Peyer's patch (tissue), 4 donors: ENCODE measurements at regions not wholly inside any gene's neighbourhood (a gene's known extent, or its start where the extent isn't known, plus 50 kb on each side); places are given as distances from the start of the nearest gene placed in this dataset.
"Not testable (repeated sequence)": the region's sequence is repeated elsewhere in the genome, so short reads cannot be mapped to it uniquely, and the experiment has no call there.

ENCODE experiments used
- DNase-seq, 3 donors: peaks; one replicate each; pipeline ENCODE4 v3.0.0-alpha.2; 2017 to 2019
- H3K27ac ChIP-seq, 4 donors: fragments of 200-600 bp; sonication (generic); one replicate each; pipeline ENCODE4 v1.5.1; 2016 to 2019
- H3K27me3 ChIP-seq, 2 donors: fragments of 200-600 bp; sonication (generic); one replicate each; pipeline ENCODE4 v1.5.1; 2019
- H3K36me3 ChIP-seq, 3 donors: fragments of 200-600 bp; sonication (generic); one replicate each; pipeline ENCODE4 v1.5.1; 2016 to 2019
- H3K4me1 ChIP-seq, 4 donors: fragments of 200-600 bp; sonication (generic); one replicate each; pipeline ENCODE4 v1.5.1; 2016 to 2019
- H3K4me3 ChIP-seq, 4 donors: fragments of 200-600 bp; sonication (generic); 1 replicate in 3 of 4; 2 replicates in 1 of 4; pipeline ENCODE4 v1.5.1; 2016 to 2019; ENCODE audit warnings: mild to moderate bottlenecking in 1 of 4
- H3K9me3 ChIP-seq, 4 donors: fragments of 200-600 bp; sonication (generic); one replicate each; pipeline ENCODE4 v1.5.1; 2016 to 2019; ENCODE audit warnings: mild to moderate bottlenecking in 1 of 4
- CTCF ChIP-seq, 6 experiments: fragments of 450-650 bp in 4 of 6; fragments of 200-600 bp in 2 of 6; sonication (generic) in 1 of 6; IDR thresholded peaks; one replicate each; pipeline ENCODE4 v1.5.1; 2017 to 2019; ENCODE audit warnings: antibody characterized with exemption in 6 of 6, mild to moderate bottlenecking in 3 of 6, moderate library complexity in 1 of 6
- POLR2A ChIP-seq, 2 donors: fragments of 450-650 bp; IDR thresholded peaks; one replicate each; pipeline ENCODE4 v1.5.1; 2017; ENCODE audit warnings: antibody characterized with exemption in 2 of 2, mild to moderate bottlenecking in 2 of 2, moderate library complexity in 2 of 2

GRCh38 chr9:72440992-72441847, 76.2 kb upstream of the ZFAND5 start:
- H3K36me3 ChIP-seq = no peaks in the 10 kb centered on the region
- TF ChIP-seq CTCF (IDR thresholded peaks at IDR 0.05) (no peak), POLR2A (IDR thresholded peaks at IDR 0.05) (no peak)
- H3K27ac ChIP-seq = no peak overlapping the region
- H3K27me3 ChIP-seq = no peaks in the 10 kb centered on the region
- DNase-seq = no peak
- H3K4me1 ChIP-seq = no peaks in the 10 kb centered on the region
- H3K9me3 ChIP-seq = no peaks in the 10 kb centered on the region
- no peak overlapping the region for H3K4me3 ChIP-seq

GRCh38 chr9:72440378-72440777, 75.4 kb upstream of the ZFAND5 start:
- Histone ChIP-seq H3K9me3 (no peaks in the 10 kb centered on the region), H3K27me3 (no peaks in the 10 kb centered on the region)
- TF ChIP-seq POLR2A (IDR thresholded peaks at IDR 0.05) (no peak), CTCF (IDR thresholded peaks at IDR 0.05) (no peak)

GRCh38 chr9:72433616-72434267, 68.7 kb upstream of the ZFAND5 start:
- H3K36me3 ChIP-seq, H3K4me1 ChIP-seq: not testable (repeated sequence)

More at GRCh38 chr9:72440378-72440777, 75.4 kb upstream of the ZFAND5 start:
- no peak for DNase-seq
- Histone ChIP-seq H3K36me3 (no peaks in the 10 kb centered on the region), H3K27ac (no peak overlapping the region), H3K4me1 (no peaks in the 10 kb centered on the region), H3K4me3 (no peak overlapping the region)

GRCh38 chr9:72431036-72431435, 66.0 kb upstream of the ZFAND5 start:
- TF ChIP-seq POLR2A (IDR thresholded peaks at IDR 0.05) (no peak), CTCF (IDR thresholded peaks at IDR 0.05) (no peak)
- no peak for DNase-seq
- no peaks in the 10 kb centered on the region for H3K4me1 ChIP-seq
- H3K9me3 ChIP-seq = no peaks in the 10 kb centered on the region
- H3K27ac ChIP-seq = no peak overlapping the region
- no peaks in the 10 kb centered on the region for H3K36me3 ChIP-seq
- H3K27me3 ChIP-seq = no peaks in the 10 kb centered on the region
- no peak overlapping the region for H3K4me3 ChIP-seq

More at GRCh38 chr9:72433616-72434267, 68.7 kb upstream of the ZFAND5 start:
- not testable (repeated sequence) for DNase-seq, H3K4me3 ChIP-seq, H3K27me3 ChIP-seq, H3K9me3 ChIP-seq, H3K27ac ChIP-seq

- no peaks in the 10 kb centered on the region for H3K36me3 ChIP-seq
- no peaks in the 10 kb centered on the region for H3K27me3 ChIP-seq
- no peaks in the 10 kb centered on the region for H3K9me3 ChIP-seq
- H3K4me3 ChIP-seq = no peak overlapping the region
- no peak overlapping the region for H3K27ac ChIP-seq
- DNase-seq = no peak
- TF ChIP-seq CTCF (IDR thresholded peaks at IDR 0.05) (no peak), POLR2A (IDR thresholded peaks at IDR 0.05) (no peak)
- H3K4me1 ChIP-seq = no peaks in the 10 kb centered on the region
Measured at GRCh38 chr9:72428329-72428728, 63.3 kb upstream of the ZFAND5 start.

- H3K27me3 ChIP-seq = no peaks in the 10 kb centered on the region
- no peak for DNase-seq
- no peak overlapping the region for H3K4me3 ChIP-seq
- H3K36me3 ChIP-seq = no peaks in the 10 kb centered on the region
- no peaks in the 10 kb centered on the region for H3K9me3 ChIP-seq
- H3K27ac ChIP-seq = no peak overlapping the region
- H3K4me1 ChIP-seq = no peaks in the 10 kb centered on the region
- TF ChIP-seq POLR2A (IDR thresholded peaks at IDR 0.05) (no peak), CTCF (IDR thresholded peaks at IDR 0.05) (no peak)
Measured at GRCh38 chr9:72427801-72428200, 62.8 kb upstream of the ZFAND5 start.
